ENCODE measurements at regions not wholly inside any gene's neighbourhood (a gene's known extent, or its start where the extent isn't known, plus 50 kb on each side); places are given as distances from the start of the nearest gene placed in this dataset.

GRCh38 chr1:83689921-83690868, 308.7 kb downstream of the TTLL7 start:
- intact Hi-C loops (cut with DNase I) = no loop called here
- WGBS (ENCODE audit: insufficient coverage, low coverage, low lambda C conversion rate, missing lambda C conversion rate) = 86% methylated on average over 6 of the region's 6 CpGs

GRCh38 chr1:83682132-83682531, 316.8 kb downstream of the TTLL7 start:
- no peaks in the 10 kb centered on the region for H3K36me3 ChIP-seq
- DNase-seq (no peak), ATAC-seq (no peak)
- no peaks in the 10 kb centered on the region for H3K9me3 ChIP-seq
- no peak overlapping the region for H3K4me3 ChIP-seq
- H3K27ac ChIP-seq = no peak overlapping the region
- TF ChIP-seq CTCF (IDR thresholded peaks at IDR 0.05) = no peak
- H3K27me3 ChIP-seq = no peaks in the 10 kb centered on the region
- intact Hi-C loops (cut with DNase I) = no loop called here
- 94% methylated on average over 1 of the region's 2 CpGs for WGBS (ENCODE audit: insufficient coverage, low coverage, low lambda C conversion rate, missing lambda C conversion rate)
- no peaks in the 10 kb centered on the region for H3K4me1 ChIP-seq

More at GRCh38 chr1:83689921-83690868, 308.7 kb downstream of the TTLL7 start:
- Histone ChIP-seq H3K27ac (no peak overlapping the region), H3K4me3 (no peak overlapping the region), H3K27me3 (no peaks in the 10 kb centered on the region), H3K9me3 (no peaks in the 10 kb centered on the region), H3K36me3 (no peaks in the 10 kb centered on the region), H3K4me1 (no peaks in the 10 kb centered on the region)
- DNase-seq = no peak
- no peak for TF ChIP-seq CTCF (IDR thresholded peaks at IDR 0.05)
- no peak for TF ChIP-seq POLR2A (IDR thresholded peaks at IDR 0.05)
- no peak for ATAC-seq

- Histone ChIP-seq H3K4me1 (no peaks in the 10 kb centered on the region), H3K4me3 (no peak overlapping the region), H3K9me3 (no peaks in the 10 kb centered on the region), H3K36me3 (no peaks in the 10 kb centered on the region), H3K27ac (no peak overlapping the region), H3K27me3 (no peaks in the 10 kb centered on the region)
- no peak for DNase-seq
- TF ChIP-seq POLR2A (IDR thresholded peaks at IDR 0.05) = no peak
- no peak for TF ChIP-seq CTCF (IDR thresholded peaks at IDR 0.05)
- ATAC-seq = no peak
- intact Hi-C loops (cut with DNase I) = no loop called here
- WGBS (ENCODE audit: insufficient coverage, low coverage, low lambda C conversion rate, missing lambda C conversion rate) = 92% methylated on average over 3 of the region's 3 CpGs
Measured at GRCh38 chr1:83676106-83676505, 322.8 kb downstream of the TTLL7 start.

GRCh38 chr1:83673312-83673711, 325.6 kb downstream of the TTLL7 start:
- TF ChIP-seq CTCF (IDR thresholded peaks at IDR 0.05) (no peak), POLR2A (IDR thresholded peaks at IDR 0.05) (no peak)
- Histone ChIP-seq H3K27ac (no peak overlapping the region), H3K36me3 (no peaks in the 10 kb centered on the region), H3K9me3 (no peaks in the 10 kb centered on the region), H3K27me3 (no peaks in the 10 kb centered on the region), H3K4me3 (no peak overlapping the region), H3K4me1 (no peaks in the 10 kb centered on the region)
- ATAC-seq (no peak), DNase-seq (no peak)
- WGBS (ENCODE audit: insufficient coverage, low coverage, low lambda C conversion rate, missing lambda C conversion rate) = 62% methylated on average over 1 of the region's 1 CpG
- intact Hi-C loops (cut with DNase I) = no loop called here

Data from right lobe of liver (tissue), 6 donors.